Fibroblast of skin of back (primary cell): ENCODE measurements at regions not wholly inside any gene's neighbourhood (a gene's known extent, or its start where the extent isn't known, plus 50 kb on each side); places are given as distances from the start of the nearest gene placed in this dataset.
"Not testable (repeated sequence)": the region's sequence is repeated elsewhere in the genome, so short reads cannot be mapped to it uniquely, and the experiment has no call there.

Experiments
- DNase-seq: peaks from one replicate; pipeline ENCODE4 v3.0.0-alpha.2; 2013

DNA sequence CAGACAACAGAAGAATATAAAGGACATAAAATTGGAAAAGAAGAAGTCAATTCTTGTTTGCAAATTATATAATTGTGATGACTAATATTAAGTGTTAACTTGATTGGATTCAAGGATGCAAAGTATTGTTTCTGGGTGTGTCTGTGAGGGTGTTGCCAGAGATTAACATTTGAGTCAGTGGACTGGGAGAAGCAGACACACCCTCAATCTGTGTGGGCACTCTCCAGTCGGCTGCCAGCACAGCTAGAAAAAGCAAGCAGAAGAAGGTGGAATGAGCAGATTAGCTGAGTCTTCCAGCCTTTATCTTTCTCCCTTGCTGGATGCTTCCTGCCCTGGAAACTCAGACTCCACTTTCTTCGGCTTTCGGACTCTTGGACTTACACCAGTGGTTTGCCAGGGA lies 51.7 kb downstream of the UBE2NL start:
- no peak for DNase-seq

DNA sequence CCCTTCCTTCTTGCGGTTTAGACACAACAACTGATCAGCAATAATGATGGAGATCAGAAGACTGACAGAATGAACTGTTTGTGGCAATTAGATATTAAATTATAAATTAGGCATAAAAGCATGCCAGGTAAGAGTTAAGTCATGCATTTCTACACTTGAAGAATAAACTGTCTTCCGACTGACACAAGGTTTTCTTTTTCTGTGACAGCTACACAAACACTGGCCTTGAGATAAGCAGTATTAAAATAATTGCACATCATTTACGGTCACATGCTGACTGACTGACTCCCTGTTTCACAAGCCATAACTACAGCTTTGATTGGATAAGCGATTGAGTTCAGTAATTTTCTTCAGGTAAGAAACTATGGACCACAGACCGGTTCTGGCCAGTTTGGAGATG lies 56.2 kb downstream of the UBE2NL start:
- DNase-seq, result no peak

DNA sequence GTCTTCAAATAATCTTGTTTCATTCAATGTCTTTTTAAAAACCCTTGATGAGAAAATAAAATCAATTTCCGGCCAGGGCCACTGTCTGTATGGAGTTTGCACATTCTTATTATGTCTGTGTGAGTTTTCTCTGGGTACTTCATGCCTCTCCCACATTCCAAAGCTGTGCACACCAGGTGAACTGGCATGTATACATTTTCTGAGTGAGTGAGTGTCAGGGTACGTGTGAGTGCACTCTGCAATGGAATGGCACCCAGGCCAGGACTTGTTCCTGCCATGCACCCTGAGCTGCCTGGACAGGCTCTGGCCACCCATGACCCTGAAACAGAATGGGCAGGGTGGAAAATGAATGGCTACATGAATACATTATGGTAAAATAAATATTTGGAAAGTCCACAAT lies 61.3 kb downstream of the UBE2NL start:
- DNase-seq, result no peak

DNA sequence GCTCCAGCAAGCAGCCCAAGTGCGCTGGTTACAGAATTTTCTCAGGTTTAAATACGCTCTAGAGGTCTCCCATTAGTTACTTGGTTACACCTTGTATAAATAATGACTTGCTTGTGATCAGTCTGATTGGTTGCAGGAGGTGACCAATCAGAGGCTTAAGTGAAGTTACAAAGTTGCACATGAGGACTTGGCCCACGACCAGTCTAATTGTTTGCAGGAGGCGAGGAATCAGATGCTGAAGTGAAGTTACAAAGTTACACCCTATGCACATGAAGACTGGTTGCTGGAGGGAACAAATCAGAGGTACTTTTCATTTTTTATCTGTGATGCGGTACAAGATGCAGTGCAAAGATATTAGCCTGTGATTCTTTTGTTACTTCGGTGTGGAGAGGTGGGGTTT lies 80.7 kb downstream of the UBE2NL start:
- no peak for DNase-seq

DNA sequence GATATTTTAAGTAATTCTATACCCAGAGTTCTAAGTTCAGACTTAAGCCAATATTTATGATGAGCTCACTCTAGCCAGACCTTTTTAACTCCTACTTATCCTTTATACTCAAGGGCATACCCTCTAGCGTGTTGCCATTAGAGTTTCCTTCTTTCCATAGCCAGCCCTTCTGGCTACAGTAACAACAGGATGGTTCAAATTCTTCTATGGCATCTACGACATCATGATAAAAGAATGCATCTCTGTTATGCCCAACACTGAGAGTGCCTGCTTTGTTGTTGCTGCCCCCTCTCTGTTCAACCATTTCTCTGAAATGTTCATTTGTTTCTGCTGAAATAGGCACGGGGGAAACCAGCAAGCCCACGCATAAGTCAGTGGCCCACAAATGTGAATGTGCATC lies 104.5 kb downstream of the UBE2NL start:
- no peak for DNase-seq

DNA sequence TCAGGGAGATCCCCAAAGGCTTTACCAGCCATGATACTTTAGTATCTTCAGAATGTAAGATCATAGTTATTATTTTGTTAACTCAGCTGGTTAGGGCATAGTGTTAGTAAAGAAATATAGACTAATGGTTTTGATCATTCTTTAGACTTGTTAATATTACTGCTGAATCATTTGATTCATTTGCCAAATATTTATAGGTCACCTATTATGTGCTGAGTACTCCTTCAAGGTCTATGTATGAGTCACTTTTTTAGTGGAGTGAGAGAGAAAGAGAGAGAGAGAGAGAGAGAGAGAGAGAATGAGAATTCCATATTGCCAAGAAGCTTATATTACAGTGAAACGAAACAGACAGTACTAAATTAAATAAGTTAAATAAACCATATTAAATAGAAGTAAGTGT lies 110.3 kb downstream of the UBE2NL start:
- no peak for DNase-seq

DNA sequence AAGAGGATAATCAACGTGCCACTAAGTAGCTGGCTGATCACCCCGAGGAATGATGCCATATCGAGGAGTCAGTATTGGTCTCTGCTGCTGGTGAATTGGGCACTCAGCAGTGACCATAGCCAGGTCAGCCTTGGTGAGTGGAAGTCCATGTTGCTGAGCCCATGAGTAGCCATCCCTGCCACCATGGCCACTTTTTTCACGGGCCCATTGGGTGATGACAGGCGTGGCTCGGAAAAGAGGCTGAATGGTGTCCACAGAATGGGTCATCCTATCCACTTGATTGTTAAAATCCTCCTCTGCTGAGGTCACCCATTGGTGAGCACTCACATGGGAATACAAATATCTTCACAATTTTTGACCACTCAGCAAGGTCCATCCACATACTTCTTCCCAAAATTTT lies 114.4 kb downstream of the UBE2NL start:
- no peak for DNase-seq

DNA sequence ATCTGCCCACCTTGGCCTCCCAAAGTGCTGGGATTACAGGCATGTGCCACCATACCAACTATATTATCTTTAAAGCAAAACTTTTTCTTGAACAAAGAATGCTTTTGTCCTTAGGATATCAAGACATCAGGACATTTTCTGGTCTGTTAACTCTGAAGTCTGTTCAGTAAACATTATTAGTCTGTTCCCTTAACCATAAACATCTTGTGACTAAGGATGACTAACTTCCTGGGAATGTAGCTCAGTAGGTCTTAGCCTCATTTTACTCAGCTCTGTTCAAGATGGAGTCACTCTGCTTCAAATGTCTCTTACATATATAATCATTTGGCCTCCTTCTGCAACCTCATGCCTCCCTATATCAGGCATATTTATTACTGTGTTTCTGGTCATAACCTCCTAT lies 122.9 kb downstream of the UBE2NL start:
- peak; percentile 22 for DNase-seq

DNA sequence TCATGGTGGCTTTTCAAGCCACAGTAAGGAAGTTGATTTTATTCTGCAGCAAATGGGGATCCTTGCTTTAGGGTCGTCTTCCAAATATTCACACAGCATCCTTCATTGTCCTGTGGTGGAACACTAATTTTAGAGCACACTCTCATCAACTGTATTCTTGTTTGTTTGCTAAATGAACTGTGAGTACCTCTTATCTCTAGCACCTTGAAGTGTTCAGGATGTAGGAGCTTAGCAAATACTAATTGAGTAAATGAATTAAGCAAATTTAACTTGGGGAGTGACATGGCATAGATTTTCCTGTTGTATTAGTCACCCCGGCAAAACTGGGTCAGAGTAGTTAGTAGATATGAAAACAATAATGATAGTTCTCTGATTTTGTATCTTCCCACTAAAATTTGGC lies 156.9 kb downstream of the UBE2NL start:
- no peak for DNase-seq

DNA sequence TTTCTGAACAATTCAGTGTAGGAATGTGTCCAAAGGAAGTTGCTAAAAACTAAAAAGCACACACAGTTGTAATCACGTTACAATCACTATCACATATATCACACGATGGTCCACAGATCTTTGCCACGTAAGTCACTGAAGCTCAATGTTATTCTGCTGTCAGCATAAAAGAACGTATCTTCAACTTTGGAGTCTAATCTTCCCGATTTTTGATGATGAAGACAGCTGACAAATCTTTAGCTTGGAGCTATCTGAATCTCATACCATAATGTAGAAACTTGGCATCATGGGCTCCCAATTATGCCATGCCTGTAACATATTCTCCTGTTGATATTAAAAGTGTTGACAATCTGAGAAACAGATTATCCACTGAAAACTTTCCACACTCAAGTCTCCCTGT lies 158.4 kb downstream of the UBE2NL start:
- no peak for DNase-seq

DNA sequence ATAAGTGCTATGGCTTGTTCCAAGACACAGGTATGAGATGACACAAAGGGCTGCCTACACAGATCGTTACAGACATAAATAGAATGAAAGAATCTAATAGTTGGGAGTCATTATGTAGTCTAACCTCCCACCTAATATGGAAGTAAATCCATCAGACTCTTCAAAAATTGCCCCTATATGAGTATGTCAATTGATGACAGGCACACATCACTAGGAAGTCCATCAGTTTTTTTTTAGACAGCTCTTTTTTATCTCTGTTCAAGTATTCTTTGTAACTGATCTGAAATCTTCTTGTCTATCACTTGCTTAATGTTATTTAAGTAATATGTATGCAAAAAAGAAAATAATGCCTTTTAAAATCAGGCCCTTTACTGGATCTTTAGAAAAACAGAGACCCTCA lies 191.6 kb downstream of the UBE2NL start:
- no peak for DNase-seq

DNA sequence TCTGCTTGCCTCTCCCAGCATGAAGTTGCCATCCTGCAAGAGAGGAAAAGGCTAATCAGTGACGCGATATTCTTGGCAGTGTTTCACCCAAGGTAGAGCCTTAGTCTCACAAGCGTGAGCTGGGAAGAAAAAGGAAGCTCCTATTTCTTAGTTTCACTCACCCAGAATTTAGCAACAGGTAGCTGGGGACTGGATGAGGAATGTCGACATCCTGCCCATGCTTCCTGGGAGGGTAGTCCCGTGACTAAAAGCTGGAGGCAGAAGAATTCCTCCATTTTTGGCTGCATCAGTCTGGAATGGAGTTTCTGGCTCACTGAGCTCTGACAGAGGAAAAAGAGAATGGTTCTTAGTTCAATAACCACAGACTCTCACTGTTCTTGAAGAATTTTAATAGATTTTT lies 198.4 kb downstream of the UBE2NL start:
- not testable (repeated sequence) for DNase-seq

DNA sequence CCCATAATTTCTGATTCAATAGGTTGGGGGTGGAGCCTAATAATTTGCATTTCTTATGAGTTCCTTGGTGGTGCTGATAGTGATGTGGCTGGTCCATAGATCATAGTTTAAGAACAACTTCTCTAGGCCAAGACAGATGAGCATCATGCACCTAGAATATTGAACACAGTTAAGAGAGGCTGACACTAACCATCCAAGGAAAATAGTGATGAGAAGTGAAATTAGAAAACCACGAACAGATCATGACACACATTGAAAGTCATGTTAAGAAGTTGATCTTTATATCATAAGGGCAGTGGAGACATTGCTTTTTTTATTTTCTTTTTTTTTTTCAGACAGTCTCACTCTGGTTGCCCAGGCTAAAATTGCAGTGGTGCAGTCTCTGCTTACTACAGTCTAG lies 205.8 kb downstream of the UBE2NL start:
- DNase-seq, result not testable (repeated sequence)

DNA sequence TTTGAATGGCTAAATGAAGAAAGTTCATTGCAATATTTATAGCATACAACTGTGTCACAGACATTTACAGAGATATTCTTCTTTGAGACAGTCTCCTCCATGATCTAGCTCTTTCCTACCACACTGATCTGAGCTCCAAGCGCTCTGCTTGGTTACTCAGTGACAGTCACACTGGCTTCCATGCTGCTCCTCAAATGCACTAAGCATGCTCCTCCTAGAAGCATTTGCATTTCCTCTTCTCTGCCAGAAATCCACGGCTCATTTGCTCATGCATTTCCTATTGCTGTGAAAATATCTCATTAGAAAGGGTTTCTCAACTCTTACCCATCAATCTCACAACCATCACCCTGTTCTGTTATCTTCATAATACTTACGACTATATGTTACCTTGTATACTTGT lies 208.2 kb downstream of the UBE2NL start:
- not testable (repeated sequence) for DNase-seq

DNA sequence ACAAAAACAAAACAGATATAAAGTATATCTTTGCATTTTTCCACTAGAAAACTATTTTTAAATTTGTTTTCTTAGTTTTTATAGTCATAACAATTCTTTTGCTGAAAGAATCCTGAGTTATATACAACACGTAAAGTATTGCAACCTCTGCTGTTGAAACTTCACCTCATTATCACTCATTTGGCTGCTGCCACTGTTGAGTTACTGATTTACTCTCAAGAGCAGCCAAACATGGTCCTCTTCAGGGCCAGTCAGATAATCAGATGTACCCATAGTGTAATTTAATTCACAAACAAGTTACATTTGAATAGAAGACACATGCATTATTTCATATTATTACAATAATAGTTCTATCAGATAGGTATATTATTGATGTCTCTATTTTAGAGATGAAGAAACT lies 235.6 kb downstream of the UBE2NL start:
- not testable (repeated sequence) for DNase-seq

DNA sequence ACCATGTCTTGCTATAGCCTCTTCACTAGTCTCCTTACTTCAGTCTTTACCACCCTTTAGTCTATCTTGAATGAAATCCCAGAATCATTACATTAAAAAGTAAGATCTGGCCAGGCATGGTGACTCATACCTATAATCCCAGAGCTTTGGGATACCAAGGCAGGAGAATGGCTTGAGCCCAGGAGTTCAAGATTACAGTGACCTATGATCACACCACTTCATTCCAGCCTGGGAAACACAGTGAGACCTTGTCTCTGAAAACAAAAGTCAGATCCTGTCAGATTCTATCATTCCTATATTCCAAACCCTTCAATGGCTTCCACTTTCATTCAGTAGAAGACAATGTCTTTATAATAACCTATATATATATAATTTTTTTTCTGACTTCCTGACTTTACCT lies 237.7 kb downstream of the UBE2NL start:
- DNase-seq, result not testable (repeated sequence)

DNA sequence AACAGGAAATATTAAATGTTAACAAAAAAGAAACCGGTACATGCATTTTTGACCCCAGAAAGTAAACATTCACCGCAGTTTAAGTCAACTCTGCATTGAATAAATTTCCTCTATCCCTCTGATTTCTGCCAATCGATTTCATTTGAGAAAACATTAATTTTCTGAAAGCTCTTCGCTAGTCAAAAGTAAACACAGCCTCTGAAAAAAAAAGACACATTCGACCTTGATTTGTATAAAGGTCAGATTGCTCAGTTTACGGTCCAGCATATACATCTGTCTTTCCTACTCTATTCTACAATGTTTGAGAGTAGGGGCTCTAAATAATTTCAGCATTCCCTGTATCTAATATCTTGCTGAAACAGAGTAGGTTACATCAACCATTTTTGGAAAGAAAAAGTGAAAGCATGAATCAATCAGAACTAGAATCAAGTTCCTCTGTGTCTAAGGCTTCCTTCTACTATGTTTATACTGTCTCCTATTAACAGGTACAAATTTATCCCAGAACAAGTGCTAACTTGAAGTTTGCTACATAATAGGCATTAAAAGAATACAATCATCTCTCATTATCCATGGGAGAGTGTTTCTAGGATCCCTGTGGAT lies 243.8 kb downstream of the UBE2NL start:
- not testable (repeated sequence) for DNase-seq

DNA sequence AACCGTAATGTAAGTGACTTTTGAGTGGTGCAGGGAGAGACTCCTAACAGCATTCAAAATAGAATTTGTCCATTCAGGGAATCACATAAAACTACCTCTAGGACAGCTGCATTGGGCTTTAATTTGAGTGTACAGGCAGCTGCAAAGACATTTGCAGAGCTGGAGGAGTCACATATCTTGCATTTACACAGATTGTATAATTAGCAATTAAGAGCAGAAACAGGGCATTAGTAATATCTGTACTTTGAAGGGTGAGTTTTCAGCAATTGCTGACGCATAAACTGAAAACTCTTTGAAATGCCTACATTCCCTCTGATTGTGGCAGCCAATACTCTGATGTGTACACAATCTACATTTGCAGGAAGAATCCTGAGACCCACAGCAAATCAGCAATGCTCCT lies 245.6 kb downstream of the UBE2NL start:
- not testable (repeated sequence) for DNase-seq

DNA sequence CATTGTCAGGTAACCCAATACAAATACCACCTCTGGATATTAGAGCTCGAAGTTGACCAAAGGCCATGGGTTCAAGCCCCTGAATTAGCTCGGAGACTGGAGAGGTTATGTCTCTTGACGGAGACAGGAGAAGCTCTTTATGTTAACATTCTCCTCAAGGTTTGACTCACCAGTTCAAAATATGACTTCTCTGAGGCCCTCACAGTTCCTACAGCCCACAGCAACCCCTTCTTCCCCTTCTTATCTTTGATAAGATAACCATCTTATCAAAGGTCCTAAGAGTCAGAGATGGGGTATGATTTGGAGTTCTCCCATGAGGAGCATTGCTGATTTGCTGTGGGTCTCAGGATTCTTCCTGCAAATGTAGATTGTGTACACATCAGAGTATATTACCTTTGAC lies 246.6 kb downstream of the UBE2NL start:
- not testable (repeated sequence) for DNase-seq

DNA sequence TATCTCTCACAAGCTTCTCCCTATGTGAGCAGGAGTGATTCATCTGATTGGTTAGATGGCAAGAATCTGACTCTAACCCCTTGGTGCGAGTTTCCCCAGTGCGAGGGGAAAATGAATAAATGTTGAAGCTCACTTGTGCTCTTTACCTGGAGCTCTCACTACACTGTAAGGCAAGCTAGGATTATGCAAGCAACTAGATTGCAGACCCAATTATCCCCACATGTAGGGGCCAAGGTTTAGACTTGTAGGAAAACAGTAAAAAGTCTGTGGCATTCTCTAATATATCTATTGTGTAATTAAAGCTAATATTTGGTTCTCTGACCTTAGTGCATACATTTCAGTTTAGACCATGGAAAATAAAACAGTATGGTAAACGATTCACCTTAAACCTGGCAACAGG lies 247.2 kb downstream of the UBE2NL start:
- DNase-seq, result not testable (repeated sequence)

DNA sequence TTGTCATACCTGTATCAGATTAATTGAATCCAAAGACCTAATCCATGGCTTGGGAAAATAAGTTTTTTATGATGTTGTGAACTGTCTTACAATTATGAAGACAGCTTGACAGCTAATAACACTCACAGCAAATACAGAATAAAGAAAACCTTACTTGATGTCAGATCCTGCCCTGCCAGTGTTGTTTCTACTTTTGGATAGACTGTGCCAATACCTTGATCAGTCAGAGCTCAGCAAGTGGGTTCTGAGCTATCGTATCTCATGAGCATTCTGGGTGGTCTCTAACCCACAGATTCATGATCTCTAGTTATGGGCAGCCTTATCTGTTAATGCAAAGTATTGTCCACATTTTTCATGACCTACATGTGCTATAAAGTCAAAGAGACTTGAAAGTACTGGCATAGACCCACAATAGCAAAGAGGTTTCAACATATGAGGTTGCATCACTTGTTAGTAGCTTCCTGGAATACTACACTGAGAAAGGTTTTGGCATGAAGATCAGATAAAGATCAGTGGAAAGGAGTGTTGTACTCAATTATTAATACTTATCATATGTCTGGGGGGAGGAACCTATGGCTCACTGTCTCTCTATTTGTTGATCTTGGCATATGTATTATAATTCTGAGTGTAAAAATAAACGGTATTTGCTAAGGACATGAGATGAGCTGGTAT lies 250.7 kb downstream of the UBE2NL start:
- DNase-seq, result not testable (repeated sequence)

DNA sequence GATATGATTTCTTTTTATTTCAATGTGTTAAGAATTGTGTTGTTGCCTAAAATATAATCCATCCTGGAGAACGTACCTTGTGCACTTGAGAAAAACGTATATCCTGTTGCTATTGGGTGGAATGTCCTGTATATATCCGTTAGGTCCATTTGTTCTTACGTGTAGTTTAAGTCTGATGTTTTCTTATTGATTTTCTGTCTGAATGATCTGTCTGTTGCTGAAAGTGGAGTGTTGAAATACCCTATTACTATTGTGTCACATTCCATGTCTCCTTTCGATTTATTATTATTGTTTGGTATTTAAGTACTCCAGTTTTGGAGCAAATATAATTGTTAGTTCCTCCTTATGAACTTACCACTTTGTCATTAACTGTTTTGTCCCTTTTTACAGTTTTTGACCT lies 270.6 kb downstream of the UBE2NL start:
- DNase-seq, result not testable (repeated sequence)

DNA sequence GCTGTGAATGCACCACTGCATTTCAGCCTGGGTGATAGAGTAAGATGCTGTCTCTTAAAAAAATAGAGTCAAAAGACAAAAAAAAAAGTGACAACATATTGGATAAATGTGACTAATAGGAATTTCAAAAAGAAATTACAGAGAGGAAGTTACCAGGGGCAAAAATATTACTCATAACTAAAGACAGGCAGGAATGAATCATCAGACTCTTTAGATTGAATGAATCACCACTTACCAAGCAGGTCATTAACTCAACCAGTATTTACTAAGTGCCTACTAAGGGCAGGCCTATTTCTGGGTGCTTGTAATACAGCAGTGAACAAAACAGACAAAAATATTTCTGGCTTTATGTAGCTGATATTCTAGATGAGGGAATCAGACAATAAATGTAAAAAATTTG lies 301.3 kb downstream of the UBE2NL start:
- not testable (repeated sequence) for DNase-seq

DNA sequence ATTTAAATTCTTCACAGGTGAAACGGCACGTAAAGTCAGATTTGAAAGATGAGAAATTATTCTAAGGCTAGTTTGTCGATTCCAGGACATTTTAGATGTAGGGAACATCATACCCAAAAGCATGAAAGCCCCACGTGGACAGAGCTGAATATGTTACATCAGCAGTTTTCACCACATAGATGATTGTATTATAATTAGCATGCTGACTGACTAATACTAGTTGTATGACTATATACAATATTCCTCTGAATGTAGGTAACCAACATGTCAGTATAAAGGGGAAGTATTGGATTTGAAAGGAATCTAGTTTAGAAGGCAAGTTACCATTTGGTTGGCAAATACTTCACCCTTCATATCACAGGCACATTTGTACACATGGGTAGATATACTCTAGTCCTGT lies 304.6 kb downstream of the UBE2NL start:
- DNase-seq, result not testable (repeated sequence)

DNA sequence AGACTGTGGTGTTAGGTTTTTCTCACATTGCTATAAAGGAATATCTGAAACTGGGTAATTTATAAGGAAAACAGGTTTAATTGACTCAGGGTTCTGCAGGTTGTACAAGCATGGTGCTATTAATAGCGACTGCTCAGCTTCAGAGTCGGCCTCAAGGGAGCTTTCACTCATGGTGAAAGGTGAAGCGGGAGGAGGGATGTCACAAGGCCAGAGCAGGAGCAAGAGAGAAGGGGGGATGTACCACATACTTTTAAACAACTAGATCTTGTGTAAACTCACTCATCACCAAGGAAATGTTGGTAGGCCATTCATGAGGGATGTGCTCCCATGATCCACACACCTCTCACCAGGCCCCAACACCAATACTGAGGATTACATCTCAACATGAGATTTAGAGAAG lies 313.2 kb downstream of the UBE2NL start:
- DNase-seq, result not testable (repeated sequence)
